Ascending aorta (tissue), 2 donors: ENCODE measurements at regions not wholly inside any gene's neighbourhood (a gene's known extent, or its start where the extent isn't known, plus 50 kb on each side); places are given as distances from the start of the nearest gene placed in this dataset.

Experiments
- DNase-seq, 2 donors: peaks; one replicate each; pipeline ENCODE4 v3.0.0-alpha.2; 2019; ENCODE audit warnings: low spot score in 2 of 2
- H3K27ac ChIP-seq, 2 donors: fragments of 200-600 bp; sonication (generic); one replicate each; pipeline ENCODE4 v1.5.1; 2016 to 2017; ENCODE audit warnings: mild to moderate bottlenecking in 1 of 2
- H3K27me3 ChIP-seq: fragments of 200-600 bp; sonication (generic); one replicate; pipeline ENCODE4 v1.5.1; 2017
- H3K36me3 ChIP-seq, 2 donors: fragments of 200-600 bp; sonication (generic); one replicate each; pipeline ENCODE4 v1.5.1; 2016
- H3K4me1 ChIP-seq, 2 donors: fragments of 200-600 bp; sonication (generic); one replicate each; pipeline ENCODE4 v1.5.1; 2016 to 2017; ENCODE audit warnings: mild to moderate bottlenecking in 1 of 2
- H3K4me3 ChIP-seq, 2 donors: fragments of 200-600 bp; sonication (generic); one replicate each; pipeline ENCODE4 v1.5.1; 2016 to 2017; ENCODE audit warnings: mild to moderate bottlenecking in 1 of 2
- H3K9me3 ChIP-seq, 2 donors: fragments of 200-600 bp; sonication (generic); one replicate each; pipeline ENCODE4 v1.5.1; 2016
- intact Hi-C: fragments of 100-400 bp; cut with DNase I; formaldehyde crosslinking; loops from one replicate; pipeline ENCODE4 v1.15.1; 2023
- TF ChIP-seq, protein P1 (sequence below), 3 experiments: fragments of 200-600 bp in 2 of 3; fragments of 450-650 bp in 1 of 3; sonication (generic) in 2 of 3; IDR thresholded peaks; one replicate each; pipeline ENCODE4 v1.5.1; 2016 to 2019; ENCODE audit warnings: antibody characterized with exemption in 3 of 3, mild to moderate bottlenecking in 1 of 3, moderate library complexity in 1 of 3

DNA sequence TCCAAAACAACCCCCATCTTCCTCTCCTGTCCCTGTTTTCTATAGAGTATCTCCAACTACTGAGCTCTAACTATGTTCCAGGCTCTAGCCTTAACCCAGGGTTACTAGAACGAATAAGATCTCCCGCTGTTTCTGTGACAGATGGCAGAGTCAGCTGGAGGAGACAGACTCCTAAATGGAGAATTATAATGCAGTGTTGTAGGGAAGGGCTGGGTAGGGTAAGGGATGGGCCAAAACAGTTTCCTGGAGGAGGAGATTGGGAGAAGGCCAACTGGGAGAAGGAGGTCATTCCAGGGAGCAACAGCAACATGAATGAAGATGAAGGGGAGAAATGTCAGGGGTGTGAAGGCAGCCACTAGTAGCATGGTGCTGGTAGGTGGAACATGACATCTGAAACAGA lies 73.4 kb upstream of the ANO4 start:
- H3K27ac ChIP-seq: no peak overlapping the region
- H3K36me3 ChIP-seq: no peaks in the 10 kb centered on the region
- no peaks in the 10 kb centered on the region for H3K27me3 ChIP-seq
- H3K4me3 ChIP-seq: no peak overlapping the region
- DNase-seq: no peak
- no peaks in the 10 kb centered on the region for H3K4me1 ChIP-seq
- intact Hi-C loops: no loop called here
- H3K9me3 ChIP-seq: no peaks in the 10 kb centered on the region
- TF ChIP-seq, protein P1, sequence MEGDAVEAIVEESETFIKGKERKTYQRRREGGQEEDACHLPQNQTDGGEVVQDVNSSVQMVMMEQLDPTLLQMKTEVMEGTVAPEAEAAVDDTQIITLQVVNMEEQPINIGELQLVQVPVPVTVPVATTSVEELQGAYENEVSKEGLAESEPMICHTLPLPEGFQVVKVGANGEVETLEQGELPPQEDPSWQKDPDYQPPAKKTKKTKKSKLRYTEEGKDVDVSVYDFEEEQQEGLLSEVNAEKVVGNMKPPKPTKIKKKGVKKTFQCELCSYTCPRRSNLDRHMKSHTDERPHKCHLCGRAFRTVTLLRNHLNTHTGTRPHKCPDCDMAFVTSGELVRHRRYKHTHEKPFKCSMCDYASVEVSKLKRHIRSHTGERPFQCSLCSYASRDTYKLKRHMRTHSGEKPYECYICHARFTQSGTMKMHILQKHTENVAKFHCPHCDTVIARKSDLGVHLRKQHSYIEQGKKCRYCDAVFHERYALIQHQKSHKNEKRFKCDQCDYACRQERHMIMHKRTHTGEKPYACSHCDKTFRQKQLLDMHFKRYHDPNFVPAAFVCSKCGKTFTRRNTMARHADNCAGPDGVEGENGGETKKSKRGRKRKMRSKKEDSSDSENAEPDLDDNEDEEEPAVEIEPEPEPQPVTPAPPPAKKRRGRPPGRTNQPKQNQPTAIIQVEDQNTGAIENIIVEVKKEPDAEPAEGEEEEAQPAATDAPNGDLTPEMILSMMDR (IDR thresholded peaks at IDR 0.05): no peak

DNA sequence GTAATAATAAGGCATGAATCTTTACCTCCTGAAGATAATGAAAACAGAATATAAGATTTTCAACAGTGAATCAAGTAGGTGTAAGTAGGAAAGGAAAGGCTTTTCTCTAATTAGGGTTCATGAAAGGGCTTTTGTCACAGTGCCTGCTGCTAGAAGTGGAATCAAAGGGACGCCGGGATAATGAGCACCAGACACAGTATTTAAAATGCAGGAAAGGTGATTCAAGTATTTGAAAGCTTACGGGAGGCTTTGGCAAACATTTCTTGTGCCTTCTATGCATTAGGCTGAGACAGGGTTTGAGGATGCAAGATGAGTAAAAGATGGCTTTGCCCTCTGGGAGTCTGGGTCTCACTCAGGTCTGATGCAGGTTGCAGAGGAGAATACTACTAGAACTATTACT lies 70.5 kb upstream of the ANO4 start:
- no peaks in the 10 kb centered on the region for H3K4me1 ChIP-seq
- H3K9me3 ChIP-seq: no peaks in the 10 kb centered on the region
- no peak for DNase-seq
- TF ChIP-seq, protein P1 (IDR thresholded peaks at IDR 0.05): no peak
- intact Hi-C loops: no loop called here
- H3K36me3 ChIP-seq: no peaks in the 10 kb centered on the region
- no peaks in the 10 kb centered on the region for H3K27me3 ChIP-seq
- H3K27ac ChIP-seq: no peak overlapping the region
- H3K4me3 ChIP-seq: no peak overlapping the region

DNA sequence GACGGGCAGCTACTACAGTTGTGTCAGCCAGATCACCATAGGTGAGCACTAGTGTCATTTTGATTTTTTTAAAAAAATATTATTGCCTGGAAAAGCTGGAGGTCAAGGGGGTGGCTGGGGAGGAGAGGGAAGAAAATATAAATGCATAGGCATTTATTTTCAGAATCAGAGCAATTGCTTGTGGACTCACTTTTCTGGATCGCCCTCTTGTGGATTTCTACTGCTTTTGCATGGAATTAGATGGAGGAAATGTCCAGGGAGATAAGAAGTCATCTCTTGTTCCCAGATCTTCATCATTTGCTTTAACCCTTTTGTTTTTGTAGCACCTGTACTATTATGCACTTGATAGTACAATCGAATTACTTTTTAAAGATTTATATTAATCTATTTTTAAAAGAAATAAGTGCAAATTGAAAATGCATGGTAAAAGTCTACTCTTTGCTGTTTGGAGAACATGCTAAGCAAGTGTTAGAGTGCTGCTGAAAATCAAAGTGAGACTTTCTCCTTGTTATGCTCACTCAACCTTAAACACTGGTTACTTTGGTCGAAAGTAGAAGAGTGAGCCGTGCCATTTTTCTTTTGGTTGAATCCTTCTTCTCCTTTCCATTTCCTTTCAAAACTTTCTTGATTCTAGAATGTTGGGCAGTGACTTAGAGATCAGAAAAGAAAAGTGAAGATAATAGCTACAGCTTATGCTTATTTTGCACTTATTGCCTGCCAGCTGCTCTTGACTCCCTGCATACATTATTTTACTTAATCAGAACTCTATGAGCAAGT lies 60.6 kb upstream of the ANO4 start:
- no peaks in the 10 kb centered on the region for H3K9me3 ChIP-seq
- no peak overlapping the region for H3K27ac ChIP-seq
- TF ChIP-seq, protein P1 (IDR thresholded peaks at IDR 0.05): peak in 1 of 3 experiments; percentile 38
- no peak overlapping the region for H3K4me3 ChIP-seq
- H3K27me3 ChIP-seq: no peaks in the 10 kb centered on the region
- DNase-seq: no peak
- no peaks in the 10 kb centered on the region for H3K4me1 ChIP-seq
- no peaks in the 10 kb centered on the region for H3K36me3 ChIP-seq
- intact Hi-C loops: no loop called here

GRCh38 chr12:100737168-100737567 lies 57.4 kb upstream of the ANO4 start:
- no peak overlapping the region for H3K27ac ChIP-seq
- no peak for DNase-seq
- TF ChIP-seq, protein P1 (IDR thresholded peaks at IDR 0.05): no peak
- no peaks in the 10 kb centered on the region for H3K27me3 ChIP-seq
- no peaks in the 10 kb centered on the region for H3K36me3 ChIP-seq
- H3K9me3 ChIP-seq: no peaks in the 10 kb centered on the region
- intact Hi-C loops: loop anchor here (5.0 kb wide), 1 partner anchor 505 kb away; no protein-coding TSS in a partner anchor
- no peaks in the 10 kb centered on the region for H3K4me1 ChIP-seq
- H3K4me3 ChIP-seq: no peak overlapping the region

- H3K4me1 ChIP-seq: no peaks in the 10 kb centered on the region
- TF ChIP-seq, protein P1 (IDR thresholded peaks at IDR 0.05): no peak
- intact Hi-C loops: loop anchor here (5.0 kb wide), 1 partner anchor 506 kb away; no protein-coding TSS in a partner anchor
Observed at GRCh38 chr12:100738086-100738485, 56.5 kb upstream of the ANO4 start.

More at GRCh38 chr12:100738086-100738485, 56.5 kb upstream of the ANO4 start:
- Histone ChIP-seq H3K27ac (no peak overlapping the region), H3K36me3 (no peaks in the 10 kb centered on the region), H3K4me3 (no peak overlapping the region), H3K9me3 (no peaks in the 10 kb centered on the region), H3K27me3 (no peaks in the 10 kb centered on the region)
- no peak for DNase-seq
